OCI-LY1 (cell line): ENCODE measurements at regions not wholly inside any gene's neighbourhood (a gene's known extent, or its start where the extent isn't known, plus 50 kb on each side); places are given as distances from the start of the nearest gene placed in this dataset.

Source experiments
- CTCF ChIP-seq: fragments of 200-600 bp; sonication (generic), shearing (Covaris generic); IDR thresholded peaks from 2 replicates; pipeline ENCODE4 v1.5.1; 2017; ENCODE audit warnings: mild to moderate bottlenecking, antibody characterized with exemption, low read length, moderate library complexity, mixed read lengths
- EZH2 ChIP-seq: fragments of 200-600 bp; sonication (generic), shearing (Covaris generic); IDR thresholded peaks from 2 replicates; pipeline ENCODE4 v1.8.0; 2017; ENCODE audit warnings: borderline replicate concordance, mixed run types, mild to moderate bottlenecking, antibody characterized with exemption, low read length, moderate library complexity, mixed read lengths

DNA sequence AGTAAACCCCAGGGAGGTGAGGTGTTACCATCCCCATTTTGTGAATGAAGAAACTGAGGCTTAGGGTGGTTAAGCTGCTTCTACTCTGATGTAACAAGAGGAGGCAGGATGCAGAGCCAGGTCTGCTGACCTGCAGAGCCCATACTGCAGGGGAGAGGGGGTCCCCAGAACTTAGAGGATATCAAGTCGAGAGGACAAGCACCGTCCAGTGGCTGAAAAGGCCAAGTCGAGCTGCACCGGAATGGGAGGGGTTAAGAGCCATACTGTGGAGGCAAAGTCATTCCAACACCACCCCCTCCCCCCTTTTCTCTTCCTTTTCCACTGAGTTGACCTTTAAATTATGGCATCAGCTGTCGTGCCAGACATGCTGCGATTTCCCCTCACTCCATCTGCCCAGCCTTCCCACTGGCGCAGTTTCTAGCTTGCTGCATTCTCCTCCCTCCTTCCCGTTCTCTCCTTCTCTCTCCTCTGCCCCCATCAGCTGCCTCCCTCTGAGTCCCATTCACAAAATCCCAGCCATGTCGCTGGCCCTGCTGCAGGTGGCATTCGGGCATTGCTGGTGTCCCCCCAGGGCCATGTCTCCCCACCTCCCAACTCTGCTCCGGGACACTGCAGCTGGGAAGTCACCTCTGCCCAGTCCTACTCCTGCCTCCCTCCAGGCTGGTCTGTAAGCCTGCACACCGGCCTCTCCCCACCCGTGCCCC lies 346.9 kb downstream of the DYSF start:
- no peak for TF ChIP-seq CTCF
- no peak for TF ChIP-seq EZH2
